Nephron progenitor cell (in vitro differentiated cells): ENCODE measurements at regions not wholly inside any gene's neighbourhood (a gene's known extent, or its start where the extent isn't known, plus 50 kb on each side); places are given as distances from the start of the nearest gene placed in this dataset.

Experiments
- DNase-seq: peaks from one replicate; pipeline ENCODE4 v3.0.0; 2021
- H3K27ac Mint-ChIP-seq: 2 replicates; pipeline ENCODE4 v1.8.0; 2021; ENCODE audit warnings: mild to moderate bottlenecking, moderate library complexity, mixed read lengths
- H3K27me3 Mint-ChIP-seq: 2 replicates; pipeline ENCODE4 v1.8.0; 2021; ENCODE audit warnings: mild to moderate bottlenecking, low read depth, mixed read lengths; ENCODE audit not compliant: poor library complexity
- H3K36me3 Mint-ChIP-seq: 2 replicates; pipeline ENCODE4 v1.8.0; 2021; ENCODE audit warnings: low read depth, mixed read lengths
- H3K4me1 Mint-ChIP-seq: 2 replicates; pipeline ENCODE4 v1.8.0; 2021; ENCODE audit warnings: mixed read lengths
- H3K4me3 Mint-ChIP-seq: 2 replicates; pipeline ENCODE4 v1.8.0; 2021; ENCODE audit warnings: mild to moderate bottlenecking, moderate library complexity, mixed read lengths
- H3K9me3 Mint-ChIP-seq: 2 replicates; pipeline ENCODE4 v1.8.0; 2021; ENCODE audit warnings: mild to moderate bottlenecking, moderate library complexity, mixed read lengths
- CTCF ChIP-seq: fragments of 200-600 bp; sonication (generic); IDR thresholded peaks from 2 replicates; pipeline ENCODE4 v1.5.0; 2021; ENCODE audit warnings: antibody characterized with exemption

- H3K36me3 Mint-ChIP-seq, result no peaks in the 10 kb centered on the region
- no peak overlapping the region for H3K4me3 Mint-ChIP-seq
- DNase-seq, result no peak
- TF ChIP-seq CTCF, result no peak
- H3K27ac Mint-ChIP-seq, result no peak overlapping the region
- peaks cover 28% of the 10 kb centered on the region for H3K9me3 Mint-ChIP-seq
- no peaks in the 10 kb centered on the region for H3K4me1 Mint-ChIP-seq
- peaks cover 8% of the 10 kb centered on the region for H3K27me3 Mint-ChIP-seq
These were observed 106.2 kb upstream of the HS3ST4 start for GRCh38 chr16:25585526-25585925.

- no peaks in the 10 kb centered on the region for H3K36me3 Mint-ChIP-seq
- peaks cover 31% of the 10 kb centered on the region for H3K9me3 Mint-ChIP-seq
- H3K27ac Mint-ChIP-seq, result no peak overlapping the region
- H3K4me3 Mint-ChIP-seq, result no peak overlapping the region
- no peaks in the 10 kb centered on the region for H3K4me1 Mint-ChIP-seq
- no peak for TF ChIP-seq CTCF
- no peak for DNase-seq
- H3K27me3 Mint-ChIP-seq, result peaks cover 5% of the 10 kb centered on the region
These were observed 111.7 kb upstream of the HS3ST4 start for GRCh38 chr16:25580041-25580440.

- TF ChIP-seq CTCF, result no peak
- Mint-ChIP-seq H3K4me1 (no peaks in the 10 kb centered on the region), H3K9me3 (peaks cover 11% of the 10 kb centered on the region), H3K4me3 (no peak overlapping the region), H3K36me3 (no peaks in the 10 kb centered on the region), H3K27me3 (no peaks in the 10 kb centered on the region), H3K27ac (no peak overlapping the region)
- no peak for DNase-seq
These were observed 116.4 kb upstream of the HS3ST4 start for GRCh38 chr16:25575363-25575762.

- no peaks in the 10 kb centered on the region for H3K4me1 Mint-ChIP-seq
- peaks cover 3% of the 10 kb centered on the region for H3K27me3 Mint-ChIP-seq
- DNase-seq, result no peak
- H3K9me3 Mint-ChIP-seq, result peaks cover 8% of the 10 kb centered on the region
- TF ChIP-seq CTCF, result no peak
- no peak overlapping the region for H3K4me3 Mint-ChIP-seq
- no peak overlapping the region for H3K27ac Mint-ChIP-seq
- no peaks in the 10 kb centered on the region for H3K36me3 Mint-ChIP-seq
These were observed 120.0 kb upstream of the HS3ST4 start for GRCh38 chr16:25571712-25572111.

GRCh38 chr16:25570131-25570530, 121.6 kb upstream of the HS3ST4 start:
- H3K27ac Mint-ChIP-seq, result no peak overlapping the region
- DNase-seq, result no peak
- H3K36me3 Mint-ChIP-seq, result no peaks in the 10 kb centered on the region
- no peaks in the 10 kb centered on the region for H3K9me3 Mint-ChIP-seq
- H3K4me3 Mint-ChIP-seq, result no peak overlapping the region
- H3K4me1 Mint-ChIP-seq, result no peaks in the 10 kb centered on the region
- TF ChIP-seq CTCF, result no peak
- peaks cover 3% of the 10 kb centered on the region for H3K27me3 Mint-ChIP-seq

GRCh38 chr16:25568991-25569390, 122.8 kb upstream of the HS3ST4 start:
- no peak for TF ChIP-seq CTCF
- no peak overlapping the region for H3K4me3 Mint-ChIP-seq
- no peak overlapping the region for H3K27ac Mint-ChIP-seq
- no peaks in the 10 kb centered on the region for H3K9me3 Mint-ChIP-seq
- no peak for DNase-seq
- H3K36me3 Mint-ChIP-seq, result no peaks in the 10 kb centered on the region
- H3K4me1 Mint-ChIP-seq, result no peaks in the 10 kb centered on the region
- peaks cover 3% of the 10 kb centered on the region for H3K27me3 Mint-ChIP-seq
